HEK293 (cell line): ENCODE measurements at regions not wholly inside any gene's neighbourhood (a gene's known extent, or its start where the extent isn't known, plus 50 kb on each side); places are given as distances from the start of the nearest gene placed in this dataset.

Source experiments
- CTCF ChIA-PET: fragments of 350-600 bp; formaldehyde crosslinking; extraction: SDS; loops from one replicate; lab custom pipeline; 2021; ENCODE audit warnings: antibody characterized with exemption; lab: Yijun Ruan, JAX
- POLR2A ChIA-PET: fragments of 300-600 bp; formaldehyde crosslinking; extraction: SDS; loops from one replicate; lab custom pipeline; 2020; ENCODE audit warnings: antibody characterized with exemption, inconsistent platforms; lab: Yijun Ruan, JAX
- H3K27ac ChIP-seq: fragments of 200-500 bp; sonication (Bioruptor generic); 2 replicates; pipeline ENCODE4 v1.5.1; 2014; ENCODE audit warnings: low read depth, low read length, control low read depth, inconsistent platforms; ENCODE audit errors: extremely low read depth
- H3K36me3 ChIP-seq, 2 experiments: fragments of 200-500 bp in 1 of 2; sonication (Bioruptor generic) in 1 of 2; 1 replicate in 1 of 2; 2 replicates in 1 of 2; pipeline ENCODE4 v1.5.1; 2014 to 2017; ENCODE audit warnings: inconsistent platforms in 2 of 2, low read length in 2 of 2; ENCODE audit not compliant: control insufficient read depth in 2 of 2, insufficient read depth in 1 of 2
- H3K4me1 ChIP-seq: fragments of 200-500 bp; sonication (Bioruptor generic); 2 replicates; pipeline ENCODE4 v1.5.1; 2014; ENCODE audit warnings: mild to moderate bottlenecking, low read length, inconsistent platforms; ENCODE audit not compliant: control insufficient read depth, insufficient read depth
- H3K4me3 ChIP-seq: 2 replicates; pipeline ENCODE4 v1.5.1; 2011; ENCODE audit warnings: low read depth, mild to moderate bottlenecking, control low read depth, low read length, moderate library complexity
- H3K9me3 ChIP-seq: fragments of 200-500 bp; sonication (Bioruptor generic); 2 replicates; pipeline ENCODE4 v1.5.1; 2014; ENCODE audit warnings: low read depth, low read length, inconsistent platforms; ENCODE audit not compliant: control insufficient read depth, insufficient read depth
- EGR2 ChIP-seq: fragments of 450-650 bp; formaldehyde crosslinking; IDR thresholded peaks from 2 replicates; pipeline ENCODE4 v1.5.1; 2016; ENCODE audit warnings: low read depth, missing biosample characterization, missing genetic modification characterization
- FEZF1 ChIP-seq: fragments of 450-650 bp; formaldehyde crosslinking; IDR thresholded peaks from 2 replicates; pipeline ENCODE4 v1.5.1; 2016; ENCODE audit warnings: missing biosample characterization, missing genetic modification characterization
- HIC1 ChIP-seq: fragments of 450-650 bp; formaldehyde crosslinking; IDR thresholded peaks from 2 replicates; pipeline ENCODE4 v1.5.1; 2016; ENCODE audit warnings: missing biosample characterization, missing genetic modification characterization
- ZFHX2 ChIP-seq: fragments of 450-650 bp; formaldehyde crosslinking; conservative IDR thresholded peaks from 2 replicates; pipeline ENCODE4 v1.5.1; 2016; ENCODE audit warnings: missing biosample characterization, missing genetic modification characterization
- ZFP3 ChIP-seq: fragments of 450-650 bp; formaldehyde crosslinking; IDR thresholded peaks from 2 replicates; pipeline ENCODE4 v1.5.1; 2016; ENCODE audit warnings: low read depth, missing biosample characterization, missing genetic modification characterization
- ZNF211 ChIP-seq: fragments of 450-650 bp; formaldehyde crosslinking; IDR thresholded peaks from 2 replicates; pipeline ENCODE4 v1.5.1; 2016; ENCODE audit warnings: low read depth, missing biosample characterization, missing genetic modification characterization
- ZNF221 ChIP-seq: fragments of 450-650 bp; formaldehyde crosslinking; IDR thresholded peaks from 2 replicates; pipeline ENCODE4 v1.5.1; 2017; ENCODE audit warnings: missing biosample characterization, missing genetic modification characterization, borderline replicate concordance
- ZNF24 ChIP-seq: fragments of 450-650 bp; formaldehyde crosslinking; IDR thresholded peaks from 2 replicates; pipeline ENCODE4 v1.5.1; 2016; ENCODE audit warnings: missing biosample characterization, missing genetic modification characterization
- ZNF416 ChIP-seq: fragments of 450-650 bp; formaldehyde crosslinking; IDR thresholded peaks from 2 replicates; pipeline ENCODE4 v1.5.1; 2016; ENCODE audit warnings: missing biosample characterization, missing genetic modification characterization
- ZNF48 ChIP-seq: fragments of 450-650 bp; formaldehyde crosslinking; IDR thresholded peaks from 2 replicates; pipeline ENCODE4 v1.5.1; 2016; ENCODE audit warnings: missing biosample characterization, missing genetic modification characterization
- ZNF513 ChIP-seq: fragments of 450-650 bp; IDR thresholded peaks from 2 replicates; pipeline ENCODE4 v1.5.1; 2018; ENCODE audit warnings: missing biosample characterization, missing genetic modification characterization
- ZNF747 ChIP-seq: fragments of 450-650 bp; formaldehyde crosslinking; IDR thresholded peaks from 2 replicates; pipeline ENCODE4 v1.5.1; 2016; ENCODE audit warnings: missing biosample characterization, missing genetic modification characterization

GRCh38 chr12:124458220-124458991, 109.0 kb downstream of the NCOR2 start:
- H3K4me3 ChIP-seq = no peak overlapping the region
- ChIA-PET POLR2A (no interaction called here), CTCF (no interaction called here)
- H3K27ac ChIP-seq = no peak overlapping the region
- H3K36me3 ChIP-seq = peaks cover 0 to 61% of the 10 kb centered on the region in 2 experiments; a peak in 1 of 3 replicates
- H3K9me3 ChIP-seq = no peaks in the 10 kb centered on the region
- no peaks in the 10 kb centered on the region for H3K4me1 ChIP-seq
- TF ChIP-seq ZFHX2 (peak; percentile 65), EGR2 (tag by site-specific recombination) (0 out of 2 replicates have a peak, but pooled peaks have one; percentile 49), ZNF416 (no peak), ZNF221 (tag by site-specific recombination) (no peak)

- Histone ChIP-seq H3K4me3 (no peak overlapping the region), H3K4me1 (no peaks in the 10 kb centered on the region), H3K36me3 (peaks cover 0 to 52% of the 10 kb centered on the region in 2 experiments; a peak in 1 of 3 replicates), H3K9me3 (no peaks in the 10 kb centered on the region), H3K27ac (no peak overlapping the region)
- TF ChIP-seq EGR2 (tag by site-specific recombination) (peak; percentile 28; the same call in 1 of the 2 replicates), ZNF48 (tag by site-specific recombination) (no peak), ZFHX2 (0 out of 2 replicates have a peak, but pooled peaks have one; percentile 14)
- ChIA-PET CTCF (no interaction called here), POLR2A (no interaction called here)
These were observed 109.9 kb downstream of the NCOR2 start for GRCh38 chr12:124457287-124458219.

- Histone ChIP-seq H3K9me3 (no peaks in the 10 kb centered on the region), H3K27ac (no peak overlapping the region), H3K36me3 (peaks cover 0 to 44% of the 10 kb centered on the region in 2 experiments; a peak in 1 of 3 replicates), H3K4me1 (no peaks in the 10 kb centered on the region)
- CTCF ChIA-PET = interaction anchor here (0.6 kb wide), 2 partner anchors 54 to 137 kb away, joined by 3 read pairs; no protein-coding TSS in a partner anchor
- POLR2A ChIA-PET = no interaction called here
- TF ChIP-seq ZNF747 (tag by site-specific recombination) = no peak
- TF ChIP-seq ZFP3 (tag by site-specific recombination) = 0 out of 2 replicates have a peak, but pooled peaks have one; percentile 58
- TF ChIP-seq ZNF211 = no peak
- TF ChIP-seq, all 188 proteins: peak for 1
- H3K4me3 ChIP-seq = no peak overlapping the region
These were observed 110.7 kb downstream of the NCOR2 start for GRCh38 chr12:124456652-124457152.

GRCh38 chr12:124456133-124456651, 111.2 kb downstream of the NCOR2 start:
- no peak overlapping the region for H3K27ac ChIP-seq
- peaks cover 0 to 38% of the 10 kb centered on the region in 2 experiments; a peak in 1 of 3 replicates for H3K36me3 ChIP-seq
- CTCF ChIA-PET = interaction anchor here (0.6 kb wide), 3 partner anchors 54 to 652 kb away, joined by 3 read pairs; no protein-coding TSS in a partner anchor

More at GRCh38 chr12:124456133-124456651, 111.2 kb downstream of the NCOR2 start:
- Histone ChIP-seq H3K4me3 (no peak overlapping the region), H3K9me3 (no peaks in the 10 kb centered on the region)
- TF ChIP-seq ZNF24 (tag by site-specific recombination) = no peak
- no peak for TF ChIP-seq FEZF1 (tag by site-specific recombination)
- no peak for TF ChIP-seq HIC1
- TF ChIP-seq ZNF513 (tag by site-specific recombination) = peak; percentile 81
- TF ChIP-seq, all 188 proteins: peak for 1
- POLR2A ChIA-PET = no interaction called here
- H3K4me1 ChIP-seq = no peaks in the 10 kb centered on the region
